ENCODE measurements at regions not wholly inside any gene's neighbourhood (a gene's known extent, or its start where the extent isn't known, plus 50 kb on each side); places are given as distances from the start of the nearest gene placed in this dataset.

DNA sequence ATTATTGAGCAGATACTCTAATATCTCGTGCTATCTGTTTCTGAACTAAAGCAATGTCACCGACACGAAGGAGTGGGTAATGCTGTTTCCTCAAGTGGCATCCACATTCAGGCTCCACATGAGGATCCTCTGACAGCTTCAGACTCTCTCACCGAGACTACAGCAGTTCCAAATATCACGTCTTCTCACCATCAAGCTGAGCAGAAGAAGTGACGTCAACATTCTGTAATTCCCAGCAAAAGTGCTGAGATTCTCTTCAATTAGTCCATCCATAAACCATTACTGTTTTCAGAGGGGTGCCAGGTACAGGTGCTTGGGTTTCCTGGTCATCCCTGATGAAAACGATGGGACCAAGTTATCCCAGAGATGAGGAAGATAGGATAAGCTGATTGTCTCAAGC lies 110.0 kb upstream of the DACH1 start:
- no peak for TF ChIP-seq POLR2A (IDR thresholded peaks at IDR 0.05; ENCODE audit: low read depth, low read length)
- TF ChIP-seq POLR2AphosphoS5 (IDR thresholded peaks at IDR 0.05; ENCODE audit: low read depth, low read length), result no peak
- TF ChIP-seq TAF1 (IDR thresholded peaks at IDR 0.05; ENCODE audit: borderline replicate concordance, low read depth, low read length), result no peak
